NCI-H146 (cell line): ENCODE measurements at regions not wholly inside any gene's neighbourhood (a gene's known extent, or its start where the extent isn't known, plus 50 kb on each side); places are given as distances from the start of the nearest gene placed in this dataset.
A peak's percentile ranks its signal among the peaks of the same experiment; 100 is the strongest.

ENCODE experiments used
- DNase-seq: peaks from one replicate; lab custom pipeline; 2025; lab: John Stamatoyannopoulos, UW

DNA sequence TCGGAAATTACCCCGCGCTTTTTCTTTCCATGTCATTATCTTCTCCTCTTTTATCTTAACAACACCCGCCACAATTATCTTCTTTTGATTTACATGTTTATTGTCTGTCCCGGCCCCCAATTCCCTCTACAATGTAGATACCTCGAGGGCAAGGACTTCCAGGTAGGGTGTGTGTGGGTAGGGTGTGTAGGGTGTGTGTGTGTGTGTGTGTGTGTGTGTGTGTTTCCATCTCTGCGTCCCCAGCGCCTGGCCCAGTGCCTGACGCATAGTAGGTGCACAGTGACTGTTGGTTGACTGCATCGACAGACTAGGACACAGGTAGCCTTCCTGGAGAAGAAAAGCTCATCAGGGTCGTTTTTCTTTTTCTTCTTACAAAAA lies 103.1 kb downstream of the UCHL1 start:
- DNase-seq, result peak; percentile 13

DNA sequence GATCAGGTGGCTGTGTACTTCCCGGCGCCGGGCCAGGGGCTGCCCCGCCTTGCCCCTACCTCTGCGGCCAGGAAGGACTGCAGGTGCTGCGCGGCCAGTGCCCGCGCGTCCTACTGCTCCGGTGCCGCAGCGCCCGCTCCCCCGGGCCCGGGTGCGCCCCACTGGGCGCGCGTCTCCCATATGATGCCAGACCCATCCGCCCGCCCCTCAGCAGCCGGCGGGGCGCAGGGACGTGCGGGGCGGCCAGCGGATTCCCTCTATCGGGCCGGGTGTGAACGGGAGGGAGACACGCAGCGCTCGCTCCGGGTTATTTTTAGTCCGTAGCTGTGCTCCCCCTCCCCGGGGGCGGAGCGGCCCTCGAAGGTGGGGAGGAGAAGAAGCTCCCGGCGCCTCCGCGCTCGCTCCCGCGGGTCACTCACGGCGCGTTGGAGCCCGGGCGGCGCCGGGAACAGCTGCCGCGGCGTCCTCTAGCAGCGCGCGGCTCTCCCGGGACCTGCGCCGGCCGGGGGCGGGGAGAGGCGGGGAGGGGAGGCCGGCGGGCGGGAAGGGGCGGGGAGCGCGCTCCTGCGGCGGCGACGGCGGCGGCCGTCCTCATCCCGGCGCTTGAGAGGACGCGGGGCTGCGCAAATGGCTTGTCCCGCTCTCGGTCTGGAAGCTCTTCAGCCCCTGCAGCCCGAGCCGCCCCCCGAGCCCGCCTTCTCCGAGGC lies 103.6 kb downstream of the UCHL1 start:
- peak; percentile 75 for DNase-seq

DNA sequence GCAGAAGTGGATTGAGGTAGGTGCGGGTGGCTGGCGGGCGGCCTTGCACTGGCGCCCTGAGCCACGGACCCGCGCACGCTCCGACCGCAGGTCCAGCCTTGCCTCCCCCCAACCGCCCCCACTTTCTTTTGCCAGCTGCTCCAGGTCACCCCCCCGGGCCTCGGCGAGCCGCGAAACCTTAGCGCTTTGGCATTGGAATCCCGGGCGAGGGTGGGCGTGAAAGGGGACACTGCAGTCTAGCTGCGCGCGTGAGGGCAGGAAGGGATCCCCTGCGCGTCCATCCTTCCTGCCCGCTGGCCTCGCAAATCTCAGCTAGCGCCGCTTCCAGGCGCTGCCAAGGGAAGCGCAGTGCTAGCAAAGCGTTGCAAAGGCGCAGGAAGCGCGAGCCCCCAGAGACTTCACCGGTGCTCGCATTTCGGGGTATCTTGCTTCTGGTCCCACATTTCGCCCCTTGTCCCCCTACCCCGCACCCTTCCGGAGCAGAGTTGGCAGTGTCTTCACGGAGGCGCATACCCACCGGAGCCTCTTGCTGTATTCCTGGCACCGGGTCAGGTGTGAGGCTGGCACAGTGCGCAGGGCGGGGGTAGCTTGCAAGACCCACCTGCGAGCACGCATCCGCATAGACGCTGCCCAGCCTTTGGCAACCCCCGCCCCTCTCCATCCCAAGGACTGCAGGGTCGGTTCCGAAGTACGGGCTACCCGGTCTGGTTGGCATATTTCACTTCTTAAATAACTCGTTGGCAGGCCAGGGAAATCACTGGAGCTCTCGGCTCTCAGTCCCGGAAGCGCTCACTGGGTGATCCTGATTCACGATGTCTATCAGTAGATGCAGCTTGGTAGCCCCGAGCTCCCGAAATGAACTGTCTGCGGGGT lies 104.4 kb downstream of the UCHL1 start:
- peak; percentile 38 for DNase-seq

DNA sequence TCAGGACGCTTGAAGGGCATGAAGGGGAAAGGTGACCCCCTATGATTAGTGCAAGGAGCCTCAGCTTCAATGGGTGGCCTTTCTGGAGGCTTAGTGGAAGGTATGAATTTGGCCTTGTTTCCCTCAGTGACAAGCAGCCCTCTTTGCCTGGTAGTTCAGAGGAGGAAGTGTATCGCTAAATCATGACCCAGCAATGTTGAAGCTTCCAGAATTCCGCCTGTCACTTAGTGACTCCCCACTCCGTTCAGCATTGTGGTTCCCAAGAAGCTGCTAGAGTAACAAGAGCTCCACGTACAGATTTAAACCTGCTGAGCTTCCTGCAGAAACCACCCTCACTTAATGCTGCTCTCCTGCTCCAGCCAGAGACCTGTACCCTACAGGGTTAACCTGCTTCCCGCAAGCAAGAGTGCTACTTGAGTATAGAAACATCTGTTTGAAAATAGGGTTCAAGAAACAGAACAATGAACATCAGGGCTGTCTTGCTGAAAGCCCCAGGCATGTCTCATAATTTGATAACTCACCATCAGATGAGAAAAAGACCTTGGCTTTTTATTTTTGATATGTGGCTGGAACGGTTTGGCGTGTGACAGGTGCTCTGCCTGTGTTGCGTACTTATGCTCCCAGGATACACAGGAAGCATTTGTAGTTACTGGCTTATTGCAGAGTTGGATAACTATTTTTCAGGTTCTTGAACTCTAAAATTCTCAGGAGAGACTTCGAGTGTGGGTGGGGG lies 105.2 kb downstream of the UCHL1 start:
- no peak for DNase-seq

DNA sequence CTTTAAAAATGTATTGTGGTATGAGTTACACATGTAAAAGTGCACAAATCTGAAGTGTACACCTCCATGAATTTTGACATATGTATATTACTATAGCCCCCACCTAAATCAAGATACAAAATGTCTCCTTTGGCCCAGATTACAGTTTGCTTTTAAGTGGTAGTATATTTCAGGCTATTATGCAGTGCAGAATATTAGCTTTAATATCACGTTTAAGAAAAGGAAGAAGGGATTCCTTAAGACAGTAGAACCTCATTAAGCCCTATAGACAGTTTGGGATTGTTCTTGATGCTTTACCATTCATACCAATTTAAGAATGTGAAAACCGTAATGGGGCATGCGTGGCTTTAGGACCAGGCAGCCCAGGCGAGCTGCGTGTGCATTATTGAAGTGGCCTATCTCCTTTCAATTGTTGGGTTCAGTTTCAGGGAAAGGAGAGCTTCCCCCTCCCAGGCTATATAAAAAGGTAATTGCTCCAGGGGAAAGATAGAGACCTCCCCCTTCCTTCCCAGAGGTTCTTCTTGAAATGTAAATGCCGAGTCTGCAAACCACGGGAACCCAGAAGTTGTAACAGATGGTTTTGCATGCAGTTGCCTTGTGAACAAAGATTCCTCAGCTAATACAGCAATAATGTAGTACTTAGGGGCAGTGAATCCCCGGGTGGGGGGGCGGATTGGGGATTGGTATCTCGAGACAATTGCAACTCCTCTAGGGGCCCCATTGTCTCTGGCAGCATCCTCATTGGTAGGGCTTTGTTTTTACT lies 106.1 kb downstream of the UCHL1 start:
- no peak for DNase-seq

DNA sequence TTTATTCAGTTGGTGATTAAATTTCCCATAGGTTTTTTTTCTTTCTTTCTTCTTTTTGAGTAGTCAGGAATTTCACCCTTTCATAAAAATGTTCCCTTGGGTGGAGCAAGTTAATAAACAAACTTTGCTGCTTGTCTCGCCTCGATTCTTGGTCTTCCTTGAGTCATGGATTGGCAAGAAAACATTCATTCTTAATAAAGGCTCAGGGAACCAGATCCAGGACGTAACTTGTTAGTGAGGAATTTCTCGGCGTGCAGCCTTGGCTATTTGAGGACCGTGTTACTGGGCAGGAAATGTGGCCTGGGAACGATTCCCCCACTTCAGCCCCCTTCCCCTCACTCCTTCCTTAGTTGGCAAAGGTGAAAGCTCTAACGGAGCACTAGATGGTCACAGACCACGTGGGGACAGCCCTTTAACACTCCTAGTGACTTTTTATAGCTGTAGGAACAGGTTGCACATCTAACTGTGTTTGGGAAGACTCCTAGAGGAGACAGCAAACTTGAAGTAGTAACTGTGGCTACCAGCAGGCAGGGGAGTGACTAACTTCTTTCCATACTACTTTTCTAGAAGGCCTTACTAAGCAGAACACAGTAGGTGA lies 106.8 kb downstream of the UCHL1 start:
- DNase-seq, result no peak

DNA sequence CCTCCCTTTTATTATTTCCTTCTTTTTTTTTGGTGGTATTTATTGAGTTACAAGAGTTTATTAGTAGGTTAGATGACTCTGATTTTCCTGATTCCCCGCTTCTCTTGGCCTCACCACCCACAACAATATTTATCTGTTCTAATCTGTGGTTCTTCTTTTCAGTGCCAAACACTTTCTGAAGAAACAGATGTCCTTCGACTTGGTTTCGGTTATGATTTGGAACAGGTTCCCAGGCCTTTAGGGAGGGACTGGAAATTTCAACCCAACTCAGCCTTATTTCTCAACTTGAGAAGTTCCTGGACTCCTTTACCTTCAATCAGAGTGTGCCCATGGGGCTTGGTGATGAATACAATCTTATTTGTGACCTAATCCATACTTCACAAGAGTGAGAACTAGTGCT lies 108.1 kb downstream of the UCHL1 start:
- no peak for DNase-seq

DNA sequence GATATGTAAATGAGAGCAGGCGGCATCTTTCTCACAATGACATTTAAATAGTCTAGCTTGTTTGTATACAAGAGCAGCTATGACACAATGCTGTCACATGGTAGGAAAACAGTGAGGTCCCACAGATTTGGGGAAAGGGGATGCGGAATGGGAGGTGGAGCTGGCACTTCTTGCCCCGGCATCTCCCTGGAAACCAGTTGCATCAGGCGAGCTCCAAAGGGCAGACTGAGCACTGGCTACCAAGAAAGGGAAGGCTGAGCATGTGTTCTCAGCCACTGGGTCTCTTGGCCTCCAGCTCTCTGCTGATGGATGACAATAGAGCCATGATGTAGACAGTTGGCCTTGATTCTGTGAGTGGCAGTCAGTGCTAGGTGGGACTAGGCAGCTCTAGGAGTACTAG lies 109.0 kb downstream of the UCHL1 start:
- DNase-seq, result no peak

DNA sequence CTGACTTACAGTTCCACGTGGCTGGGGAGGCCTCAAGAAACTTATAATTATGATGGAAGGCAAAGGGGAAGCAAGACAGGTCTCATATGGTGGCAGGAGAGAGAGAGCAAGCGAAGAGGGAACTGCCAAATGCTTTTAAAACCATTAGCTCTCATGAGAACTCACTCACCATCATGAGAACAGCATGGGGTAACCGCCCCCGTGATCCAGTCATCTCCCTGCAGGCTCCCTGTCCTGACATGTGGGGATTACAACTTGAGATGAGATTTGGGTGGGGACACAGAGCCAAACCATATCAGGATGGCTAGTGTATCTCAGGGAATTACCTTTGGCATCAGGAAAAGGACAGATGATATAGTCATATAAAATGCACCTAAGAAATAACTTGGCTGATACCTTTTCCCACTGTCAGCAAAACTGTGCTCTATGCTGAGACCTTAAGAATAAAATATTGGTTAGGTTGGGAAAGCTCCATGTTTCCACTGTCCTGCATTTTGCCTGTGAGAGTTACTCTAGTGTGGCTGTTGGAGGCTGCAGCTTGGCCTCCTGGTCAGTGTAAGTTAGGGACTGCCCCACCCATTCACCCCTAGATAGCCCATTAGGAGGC lies 110.3 kb downstream of the UCHL1 start:
- no peak for DNase-seq

DNA sequence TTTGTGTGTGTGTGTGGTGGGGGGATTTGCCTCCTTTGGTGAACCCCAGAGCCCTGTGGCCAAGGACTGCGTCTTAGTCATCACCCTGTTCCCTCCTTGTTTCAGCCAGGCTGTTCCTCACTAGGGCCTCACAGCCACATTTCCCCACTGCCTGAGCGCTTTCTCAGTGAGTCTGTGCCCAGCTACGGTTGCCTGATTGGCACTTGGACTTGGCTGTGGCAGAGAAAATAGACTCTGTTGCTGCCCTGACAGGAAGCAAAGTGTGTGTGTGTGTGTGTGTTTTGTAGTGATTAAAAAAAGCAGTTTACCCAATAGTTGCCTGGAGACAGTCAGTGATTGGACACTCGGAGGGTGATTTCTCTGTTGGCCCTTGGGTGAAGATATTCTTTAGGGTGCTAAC lies 113.0 kb downstream of the UCHL1 start:
- no peak for DNase-seq

DNA sequence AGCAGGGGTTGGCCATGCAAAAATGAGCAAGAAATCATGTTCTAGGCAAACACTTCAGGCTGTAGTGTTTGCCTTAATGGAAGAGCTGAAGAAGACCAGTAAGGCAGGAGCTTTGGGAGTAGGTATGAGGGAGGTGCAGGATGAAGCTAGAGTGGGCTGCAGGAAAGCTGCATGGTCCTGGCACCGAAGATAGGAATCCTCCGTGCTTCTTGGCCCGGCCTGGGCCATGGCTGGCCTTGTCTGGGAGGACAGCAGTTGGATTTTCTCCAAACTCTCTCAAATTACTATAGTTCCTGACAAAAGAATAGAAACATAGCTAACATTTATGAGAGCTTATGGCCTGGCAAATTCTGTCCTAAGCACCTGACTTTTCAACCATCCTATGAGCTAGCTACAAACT lies 116.5 kb downstream of the UCHL1 start:
- DNase-seq, result no peak

DNA sequence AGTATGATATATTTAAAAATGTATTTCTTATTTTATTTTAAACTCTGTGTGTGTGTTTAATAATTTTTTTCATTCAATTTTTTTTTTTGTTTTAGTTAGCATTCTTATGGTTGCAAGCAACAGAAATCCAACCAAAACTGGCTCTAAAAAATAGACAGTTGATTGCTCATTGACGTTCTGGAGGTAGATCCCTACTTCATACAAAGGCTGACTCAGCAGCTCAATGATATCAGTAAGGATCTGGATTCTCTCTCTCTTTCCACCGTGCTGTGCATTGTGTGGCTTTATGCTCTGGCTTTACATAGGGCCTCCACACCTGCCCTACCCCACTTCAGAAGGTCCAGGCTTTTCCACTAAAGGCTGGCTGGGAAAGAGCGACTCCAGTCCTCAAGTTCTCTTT lies 117.8 kb downstream of the UCHL1 start:
- no peak for DNase-seq

DNA sequence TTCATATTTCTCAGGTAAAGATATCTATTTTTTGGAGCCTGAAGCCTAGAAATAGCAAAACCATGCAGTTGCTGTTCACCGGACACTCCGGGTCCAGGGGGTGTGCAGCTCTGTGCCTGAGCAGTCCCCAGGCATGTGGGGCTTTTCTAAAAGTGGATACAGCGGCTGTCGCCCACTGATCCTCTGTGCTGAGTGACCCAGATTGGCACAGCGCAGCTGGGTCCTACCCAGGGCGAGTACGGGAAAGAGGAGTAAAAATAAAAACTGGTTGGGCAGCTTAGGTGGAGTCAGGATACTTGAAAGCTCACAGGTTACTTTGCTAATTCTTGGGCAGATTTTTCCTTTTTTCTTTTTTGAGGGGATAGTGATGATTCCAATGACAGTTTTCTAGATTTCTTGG lies 118.8 kb downstream of the UCHL1 start:
- no peak for DNase-seq

DNA sequence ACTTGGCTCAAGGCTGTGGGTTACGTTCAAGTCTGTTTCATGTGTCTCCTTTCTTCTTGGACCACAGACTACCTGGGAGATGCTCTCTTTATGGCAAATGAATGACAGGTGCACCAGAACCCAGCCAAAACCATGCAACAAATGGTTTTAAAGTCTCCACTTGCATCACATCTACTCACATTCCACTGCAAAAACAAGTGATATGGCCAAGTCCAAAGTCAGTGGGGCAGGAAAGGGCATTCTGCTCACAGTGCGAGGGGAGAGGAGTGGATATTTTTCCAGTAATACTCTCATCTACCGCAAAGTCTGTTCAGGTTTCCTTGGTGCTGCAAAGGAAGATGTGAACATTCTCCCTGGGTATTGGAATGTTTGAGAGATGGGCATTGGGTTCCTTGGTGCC lies 120.5 kb downstream of the UCHL1 start:
- DNase-seq, result no peak

DNA sequence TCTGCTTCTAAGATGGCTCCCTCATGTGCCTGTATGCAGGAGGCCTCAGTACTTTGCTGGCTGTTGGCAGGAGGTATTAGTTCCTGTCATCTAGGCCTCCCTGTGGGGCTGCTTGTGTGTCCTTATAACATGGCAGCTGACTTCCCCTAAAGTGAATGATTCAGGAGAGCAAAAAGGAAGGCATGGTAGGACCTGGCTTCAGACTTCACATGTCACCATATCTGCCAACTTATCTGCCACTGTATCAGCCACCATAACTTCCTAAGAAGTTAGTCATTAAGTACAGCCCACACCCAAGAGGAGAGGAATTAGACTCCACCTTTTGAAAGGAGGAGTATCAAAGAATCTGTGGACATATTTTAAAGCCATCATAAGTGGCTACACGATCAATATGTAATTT lies 122.5 kb downstream of the UCHL1 start:
- DNase-seq, result no peak

DNA sequence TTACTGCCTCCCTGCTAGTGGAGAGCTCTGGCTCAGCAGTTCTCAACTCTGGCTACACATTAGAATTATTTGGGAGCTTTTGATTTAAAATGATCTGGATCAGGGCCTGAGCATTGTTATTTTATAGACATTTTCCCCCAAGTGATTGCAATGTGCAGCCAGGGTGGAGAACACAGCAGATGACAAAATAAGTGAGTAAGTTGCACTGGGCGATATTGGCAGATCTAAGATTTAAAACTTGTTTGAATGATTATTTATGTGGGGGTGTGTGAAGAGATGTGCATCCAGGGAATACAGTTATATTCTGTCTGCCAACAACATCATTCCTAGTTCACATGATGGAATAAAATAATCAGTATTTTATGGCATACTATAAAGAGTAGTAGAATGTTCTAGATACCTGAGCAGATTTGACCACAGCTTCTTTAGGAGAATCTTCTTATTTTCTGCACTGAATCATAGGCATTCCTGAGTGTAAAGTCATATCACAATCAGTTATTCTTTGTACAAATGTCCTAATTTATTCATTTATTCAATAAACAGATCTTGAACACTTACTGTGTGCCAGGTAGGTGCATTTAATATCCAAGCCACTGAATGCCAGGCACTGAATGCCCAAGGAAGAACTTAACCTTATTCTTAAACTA lies 123.9 kb downstream of the UCHL1 start:
- DNase-seq, result no peak

DNA sequence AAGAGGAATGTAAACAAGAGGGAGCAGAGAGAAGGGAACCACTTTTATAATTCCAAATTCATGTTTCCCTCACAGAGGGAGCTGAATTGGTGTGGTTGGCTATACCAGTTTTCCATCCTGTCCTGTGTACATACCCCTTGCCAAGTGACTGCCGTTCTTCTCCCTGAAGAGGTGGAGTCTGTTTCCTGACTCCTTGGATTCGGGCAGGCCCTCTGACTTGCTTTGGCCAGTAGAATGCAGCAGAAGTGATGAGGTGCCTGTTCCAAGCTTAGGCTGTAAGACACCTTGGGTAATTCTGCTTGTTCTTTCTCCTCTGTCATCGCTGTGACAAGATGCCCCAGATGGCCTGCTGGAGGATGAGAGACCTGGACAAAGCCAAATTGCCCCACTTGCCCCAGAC lies 124.7 kb downstream of the UCHL1 start:
- no peak for DNase-seq

DNA sequence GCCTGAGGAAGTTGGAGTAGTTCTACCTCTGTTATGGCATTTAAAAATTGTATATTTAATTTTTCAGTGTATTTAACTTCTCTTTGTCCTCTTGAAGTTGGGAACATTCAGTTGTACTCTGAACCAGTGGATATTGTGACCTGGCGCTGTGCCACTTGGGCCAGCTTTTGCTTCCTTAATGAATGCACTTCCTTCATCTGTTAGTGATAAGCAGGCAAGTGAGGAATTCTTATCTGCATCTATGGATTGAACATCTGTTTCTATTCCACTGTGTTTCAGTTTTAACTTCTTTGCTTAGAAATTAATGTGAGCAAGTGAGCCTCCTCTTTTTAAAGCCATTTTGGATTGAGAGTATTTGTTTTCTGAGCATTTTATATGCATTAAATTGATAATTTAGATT lies 128.3 kb downstream of the UCHL1 start:
- DNase-seq, result no peak

DNA sequence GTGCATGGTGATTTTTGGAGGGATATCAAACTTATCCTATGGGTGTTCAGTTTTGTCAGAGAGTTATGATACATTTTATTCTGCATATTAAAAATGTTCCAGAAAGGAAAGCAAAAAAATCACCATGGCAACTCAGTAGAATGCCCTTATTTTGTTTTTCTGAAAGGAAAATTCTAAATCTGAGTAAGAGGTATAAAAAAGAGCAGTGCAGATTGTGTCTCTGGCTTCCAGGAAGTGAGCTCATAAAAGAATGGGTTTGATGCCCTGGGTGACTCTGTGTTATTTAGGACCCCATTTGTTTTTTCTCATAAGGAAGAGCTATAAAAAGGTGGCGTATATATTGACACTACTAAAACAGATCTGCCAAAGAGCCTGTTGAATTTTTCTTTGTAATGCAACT lies 128.8 kb downstream of the UCHL1 start:
- DNase-seq, result no peak

DNA sequence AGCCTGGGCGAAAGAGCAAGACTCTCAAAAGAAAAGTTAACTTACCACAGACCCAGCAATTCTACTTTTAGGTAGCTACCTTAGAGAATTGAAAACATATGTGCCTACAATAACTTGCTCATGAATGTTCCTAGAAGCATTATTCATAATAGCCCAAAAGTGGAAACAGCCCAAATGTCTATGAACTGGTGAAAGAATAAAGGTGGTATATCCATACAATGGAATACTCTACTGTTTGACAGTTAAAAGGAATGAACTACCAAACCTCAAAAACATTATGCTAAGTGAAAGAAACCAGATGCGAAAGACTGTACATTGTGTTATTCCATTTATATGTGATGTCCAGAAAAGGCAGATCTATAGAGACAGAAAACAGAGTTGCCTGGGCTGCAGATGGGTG lies 131.4 kb downstream of the UCHL1 start:
- no peak for DNase-seq

DNA sequence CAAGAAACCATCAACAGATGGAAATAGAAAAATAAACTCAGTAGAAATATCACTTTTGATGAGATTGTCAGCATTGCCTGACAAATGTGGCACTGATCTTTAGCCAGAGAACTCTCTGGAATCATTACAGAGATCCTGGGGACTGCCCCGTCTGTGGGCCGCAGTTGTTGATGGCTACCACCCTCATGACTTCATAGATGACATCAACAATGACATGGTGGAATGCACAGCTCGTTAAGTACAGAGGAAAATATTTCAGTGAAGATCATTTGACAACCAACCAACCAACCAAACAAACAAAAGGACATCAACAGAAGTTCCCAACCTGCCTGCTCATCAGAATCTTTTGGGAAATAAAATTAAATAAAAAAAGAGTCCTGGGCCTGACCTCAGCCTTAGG lies 132.6 kb downstream of the UCHL1 start:
- no peak for DNase-seq
